C4-2B (cell line): ENCODE measurements at regions not wholly inside any gene's neighbourhood (a gene's known extent, or its start where the extent isn't known, plus 50 kb on each side); places are given as distances from the start of the nearest gene placed in this dataset.

Experiments used
- H3K27ac ChIP-seq: fragments of 450-650 bp; 2 replicates; pipeline ENCODE4 v1.5.1; 2017
- ZFX ChIP-seq: fragments of 450-650 bp; IDR thresholded peaks from 2 replicates; pipeline ENCODE4 v1.6.1; 2017
- TF ChIP-seq, protein P1 (sequence below): fragments of 450-650 bp; conservative IDR thresholded peaks from 2 replicates; pipeline ENCODE4 v1.5.1; 2017; ENCODE audit warnings: mild to moderate bottlenecking

DNA sequence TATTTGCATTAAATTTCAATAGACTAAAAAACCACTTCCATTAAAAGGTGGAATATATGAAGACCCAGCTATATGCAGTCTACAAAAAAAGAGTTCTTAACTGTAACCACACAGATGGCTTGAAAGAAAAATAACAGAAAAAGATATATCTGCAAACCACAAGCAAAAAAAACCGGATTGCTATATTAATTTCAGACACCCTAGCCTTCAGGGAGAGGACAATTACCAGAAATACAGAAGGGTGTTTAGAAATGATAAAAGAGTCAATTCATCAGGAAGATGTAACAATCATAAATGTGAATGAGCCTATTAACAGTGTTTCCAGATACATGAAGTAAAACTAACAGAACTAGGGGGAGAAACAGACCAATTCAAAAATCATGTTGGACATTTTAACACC is 56.9 kb upstream of the SMIM23 start:
- TF ChIP-seq, protein P1, sequence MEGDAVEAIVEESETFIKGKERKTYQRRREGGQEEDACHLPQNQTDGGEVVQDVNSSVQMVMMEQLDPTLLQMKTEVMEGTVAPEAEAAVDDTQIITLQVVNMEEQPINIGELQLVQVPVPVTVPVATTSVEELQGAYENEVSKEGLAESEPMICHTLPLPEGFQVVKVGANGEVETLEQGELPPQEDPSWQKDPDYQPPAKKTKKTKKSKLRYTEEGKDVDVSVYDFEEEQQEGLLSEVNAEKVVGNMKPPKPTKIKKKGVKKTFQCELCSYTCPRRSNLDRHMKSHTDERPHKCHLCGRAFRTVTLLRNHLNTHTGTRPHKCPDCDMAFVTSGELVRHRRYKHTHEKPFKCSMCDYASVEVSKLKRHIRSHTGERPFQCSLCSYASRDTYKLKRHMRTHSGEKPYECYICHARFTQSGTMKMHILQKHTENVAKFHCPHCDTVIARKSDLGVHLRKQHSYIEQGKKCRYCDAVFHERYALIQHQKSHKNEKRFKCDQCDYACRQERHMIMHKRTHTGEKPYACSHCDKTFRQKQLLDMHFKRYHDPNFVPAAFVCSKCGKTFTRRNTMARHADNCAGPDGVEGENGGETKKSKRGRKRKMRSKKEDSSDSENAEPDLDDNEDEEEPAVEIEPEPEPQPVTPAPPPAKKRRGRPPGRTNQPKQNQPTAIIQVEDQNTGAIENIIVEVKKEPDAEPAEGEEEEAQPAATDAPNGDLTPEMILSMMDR, result no peak
- TF ChIP-seq ZFX, result no peak
- H3K27ac ChIP-seq, result no peak overlapping the region
